HepG2 (cell line): ENCODE measurements at regions not wholly inside any gene's neighbourhood (a gene's known extent, or its start where the extent isn't known, plus 50 kb on each side); places are given as distances from the start of the nearest gene placed in this dataset.

Source experiments
- ATAC-seq: fragments of 200-7000 bp; cut with Tn5 transposase; 3 replicates; pipeline ENCODE4 v1.9.1; 2020; ENCODE audit warnings: mild to moderate bottlenecking, moderate library complexity
- BruUV-seq: library from RNA; stranded (reverse); fragments of 400-500 nt; replicated peaks from 2 replicates; lab custom pipeline; 2021; lab: Mats Ljungman, UMichigan
- CTCF ChIA-PET: fragments of 300-600 bp; formaldehyde crosslinking; extraction: SDS; loops from one replicate; lab custom pipeline; 2021; ENCODE audit warnings: low total read pairs, inconsistent platforms, low intra/inter-chr PET ratio; lab: Yijun Ruan, JAX
- POLR2A ChIA-PET: fragments of 350-600 bp; sonication (Branson Sonifier 250); formaldehyde crosslinking; loops from one replicate; lab custom pipeline; 2020; ENCODE audit warnings: antibody characterized with exemption, inconsistent platforms; lab: Yijun Ruan, JAX
- DNase-seq: peaks from one replicate; pipeline ENCODE4 v3.0.0-alpha.2; 2015; ENCODE audit warnings: low spot score
- FAIRE-seq: peaks from 3 replicates; lab custom pipeline; 2011; peaks lifted over from hg19 to GRCh38; lab: Jason Lieb, UNC
- H2AFZ ChIP-seq: one replicate; pipeline ENCODE4 v1.6.1; 2011; ENCODE audit warnings: low read length, inconsistent platforms
- H3K27ac ChIP-seq: fragments of 300-600 bp; 3 replicates; pipeline ENCODE4 v1.8.0; 2011; ENCODE audit warnings: mixed run types, mild to moderate bottlenecking, mixed read lengths, low read length, inconsistent platforms; ENCODE audit not compliant: insufficient read depth; ENCODE audit errors: extremely low read length
- H3K27me3 ChIP-seq, 2 experiments: fragments of 200-600 bp in 1 of 2; 2 replicates in 1 of 2; 3 replicates in 1 of 2; pipeline versions ENCODE4 v1.6.0 to v1.8.0; 2011; ENCODE audit warnings: low read length in 2 of 2, mild to moderate bottlenecking in 2 of 2, moderate library complexity in 2 of 2, inconsistent platforms in 1 of 2; ENCODE audit not compliant: insufficient read depth in 2 of 2, control insufficient read depth in 1 of 2
- H3K36me3 ChIP-seq, 2 experiments: fragments of 200-600 bp in 1 of 2; replicated peaks in 1 of 2; 2 replicates in 1 of 2; 3 replicates in 1 of 2; pipeline versions ENCODE4 v1.5.1 to v1.8.0; 2011; ENCODE audit warnings: low read length in 2 of 2, inconsistent platforms in 1 of 2; ENCODE audit not compliant: insufficient read depth in 2 of 2, control insufficient read depth in 1 of 2
- H3K4me1 ChIP-seq: 2 replicates; pipeline ENCODE4 v1.5.1; 2012; ENCODE audit warnings: low read length, inconsistent platforms; ENCODE audit not compliant: insufficient read depth
- H3K4me2 ChIP-seq: 2 replicates; pipeline ENCODE4 v1.6.0; 2011; ENCODE audit warnings: low read depth, low read length, inconsistent platforms
- H3K4me3 ChIP-seq, 3 experiments: fragments of 200-600 bp in 1 of 3; sonication (generic), shearing (Covaris generic) in 1 of 3; replicated peaks in 1 of 3; 2 replicates each; pipeline ENCODE4 v1.5.1; 2011 to 2016; ENCODE audit warnings: low read length in 3 of 3, inconsistent platforms in 2 of 3, low read depth in 2 of 3, mild to moderate bottlenecking in 2 of 3, control low read depth in 1 of 3, mixed read lengths in 1 of 3; ENCODE audit not compliant: insufficient read depth in 1 of 3
- H3K79me2 ChIP-seq: one replicate; pipeline ENCODE4 v1.6.1; 2011; ENCODE audit warnings: low read length, inconsistent platforms; ENCODE audit not compliant: insufficient read depth
- H3K9ac ChIP-seq: 2 replicates; pipeline ENCODE4 v1.6.0; 2011; ENCODE audit warnings: mild to moderate bottlenecking, low read depth, low read length, inconsistent platforms; ENCODE audit not compliant: insufficient read depth
- H3K9me3 ChIP-seq: 2 replicates; pipeline ENCODE4 v1.5.1; 2012; ENCODE audit warnings: mild to moderate bottlenecking, low read length
- H4K20me1 ChIP-seq: 2 replicates; pipeline ENCODE4 v1.6.0; 2011; ENCODE audit warnings: inconsistent platforms, mild to moderate bottlenecking, low read length, moderate library complexity; ENCODE audit not compliant: insufficient read depth
- HOXA9 ChIP-seq: sonication (generic); formaldehyde crosslinking; IDR thresholded peaks from 2 replicates; pipeline ENCODE4 v1.8.1; 2022; ENCODE audit warnings: missing genetic modification reagents, mild to moderate bottlenecking, moderate library complexity, borderline replicate concordance
- MAFG ChIP-seq: sonication (generic); formaldehyde crosslinking; IDR thresholded peaks from 2 replicates; pipeline ENCODE4 v1.5.1; 2020; ENCODE audit warnings: mild to moderate bottlenecking, missing genetic modification reagents
- MED8 ChIP-seq: sonication (generic); formaldehyde crosslinking; IDR thresholded peaks from 2 replicates; pipeline ENCODE4 v1.8.1; 2023; ENCODE audit warnings: mild to moderate bottlenecking, missing genetic modification reagents; ENCODE audit not compliant: insufficient replicate concordance
- SP4 ChIP-seq: sonication (generic); formaldehyde crosslinking; IDR thresholded peaks from 2 replicates; pipeline ENCODE4 v1.8.1; 2023; ENCODE audit warnings: mild to moderate bottlenecking, missing genetic modification reagents
- THRA ChIP-seq: sonication (generic); formaldehyde crosslinking; IDR thresholded peaks from 2 replicates; pipeline ENCODE4 v1.4.0; 2020; ENCODE audit warnings: missing genetic modification reagents, borderline replicate concordance
- ZBTB14 ChIP-seq: sonication (generic); formaldehyde crosslinking; IDR thresholded peaks from 2 replicates; pipeline ENCODE4 v1.4.0; 2020; ENCODE audit warnings: missing genetic modification reagents
- ZBTB37 ChIP-seq: sonication (generic); formaldehyde crosslinking; IDR thresholded peaks from 2 replicates; pipeline ENCODE4 v1.4.0; 2020; ENCODE audit warnings: mild to moderate bottlenecking, missing genetic modification reagents
- ZBTB4 ChIP-seq: sonication (generic); formaldehyde crosslinking; IDR thresholded peaks from 2 replicates; pipeline ENCODE4 v1.4.0; 2020; ENCODE audit warnings: missing genetic modification reagents, mild to moderate bottlenecking, borderline replicate concordance
- ZNF101 ChIP-seq: sonication (generic); formaldehyde crosslinking; IDR thresholded peaks from 2 replicates; pipeline ENCODE4 v1.4.0; 2020; ENCODE audit warnings: mild to moderate bottlenecking, low read depth, missing genetic modification reagents, borderline replicate concordance
- ZNF180 ChIP-seq: sonication (generic); formaldehyde crosslinking; IDR thresholded peaks from 2 replicates; pipeline ENCODE4 v1.4.0; 2020; ENCODE audit warnings: low read depth, missing genetic modification reagents, borderline replicate concordance
- ZNF607 ChIP-seq: sonication (generic); formaldehyde crosslinking; IDR thresholded peaks from 2 replicates; pipeline ENCODE4 v1.5.1; 2020; ENCODE audit warnings: missing genetic modification reagents, mild to moderate bottlenecking, borderline replicate concordance
- WGBS: methylation state at CpG from one replicate; pipeline ENCODE4 v1.1.6; 2017; ENCODE audit warnings: low lambda C conversion rate; 5-methylcytosine and 5-hydroxymethylcytosine counted together
- in situ Hi-C: cut with HindIII; loops from 2 replicates; pipeline ENCODE4 v1.10.0; 2017; ENCODE audit warnings: low pct_unique_long_range_greater_than_20kb; ENCODE audit not compliant: extremely low pct_ligation_motif_present
- intact Hi-C: fragments of 100-400 bp; cut with micrococcal nuclease; formaldehyde crosslinking; loops from one replicate; pipeline ENCODE4 v1.10.0; 2022; ENCODE audit not compliant: unreplicated experiment
- TF ChIP-seq, protein P1 (sequence below): sonication (generic); formaldehyde crosslinking; IDR thresholded peaks from 2 replicates; pipeline ENCODE4 v1.5.1; 2020; ENCODE audit warnings: mild to moderate bottlenecking, moderate library complexity, missing genetic modification reagents

DNA sequence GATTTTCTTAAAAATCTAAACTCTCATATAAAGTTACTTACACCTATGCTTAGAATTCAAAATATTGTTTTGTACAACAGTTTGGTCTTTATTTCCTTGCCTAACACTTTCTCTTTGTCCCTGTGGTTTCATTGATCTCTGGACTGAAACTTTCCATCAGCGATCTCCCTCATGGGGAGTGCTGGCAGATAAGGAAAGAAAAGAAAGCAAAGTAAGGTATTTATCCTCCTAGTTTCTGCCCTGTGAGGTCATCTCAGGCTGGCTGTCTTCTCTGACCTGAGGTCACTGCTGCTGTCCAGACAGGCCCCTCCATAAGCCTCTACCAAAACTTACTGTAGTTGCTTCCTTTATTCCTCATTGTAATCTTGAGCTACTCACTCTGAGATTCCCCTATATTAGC lies 57.9 kb upstream of the EPHA6 start:
- no peaks in the 10 kb centered on the region for H3K27me3 ChIP-seq
- BruUV-seq: no TSS peak
- intact Hi-C loops: no loop called here
- TF ChIP-seq, protein P1, sequence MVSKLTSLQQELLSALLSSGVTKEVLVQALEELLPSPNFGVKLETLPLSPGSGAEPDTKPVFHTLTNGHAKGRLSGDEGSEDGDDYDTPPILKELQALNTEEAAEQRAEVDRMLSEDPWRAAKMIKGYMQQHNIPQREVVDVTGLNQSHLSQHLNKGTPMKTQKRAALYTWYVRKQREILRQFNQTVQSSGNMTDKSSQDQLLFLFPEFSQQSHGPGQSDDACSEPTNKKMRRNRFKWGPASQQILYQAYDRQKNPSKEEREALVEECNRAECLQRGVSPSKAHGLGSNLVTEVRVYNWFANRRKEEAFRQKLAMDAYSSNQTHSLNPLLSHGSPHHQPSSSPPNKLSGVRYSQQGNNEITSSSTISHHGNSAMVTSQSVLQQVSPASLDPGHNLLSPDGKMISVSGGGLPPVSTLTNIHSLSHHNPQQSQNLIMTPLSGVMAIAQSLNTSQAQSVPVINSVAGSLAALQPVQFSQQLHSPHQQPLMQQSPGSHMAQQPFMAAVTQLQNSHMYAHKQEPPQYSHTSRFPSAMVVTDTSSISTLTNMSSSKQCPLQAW (CRISPR knock-in tag): no peak
- TF ChIP-seq SP4: no peak
- TF ChIP-seq ZNF607: no peak
- TF ChIP-seq ZNF180 (CRISPR knock-in tag): no peak
- no peak for TF ChIP-seq MAFG
- no peak for TF ChIP-seq ZBTB4
- TF ChIP-seq THRA (CRISPR knock-in tag): peak; percentile 84; the same call in 1 of the 2 replicates
- TF ChIP-seq ZNF101 (CRISPR knock-in tag): no peak
- TF ChIP-seq MED8 (CRISPR knock-in tag): no peak
- TF ChIP-seq HOXA9 (CRISPR knock-in tag): no peak
- TF ChIP-seq ZBTB14: no peak
- TF ChIP-seq ZBTB37 (CRISPR knock-in tag): no peak

More for the DNA sequence above, 57.9 kb upstream of the EPHA6 start:
- Histone ChIP-seq H3K79me2 (no peaks in the 10 kb centered on the region), H3K4me1 (peaks cover 14% of the 10 kb centered on the region), H3K4me3 (0 out of 6 replicates have a peak overlapping the region, but pooled peaks of 1 of the 3 experiments have one; percentile 1), H3K4me2 (peak overlapping the region; percentile 40), H3K9ac (no peak overlapping the region), H3K9me3 (no peaks in the 10 kb centered on the region), H4K20me1 (no peaks in the 10 kb centered on the region), H3K27ac (no peak overlapping the region), H2AFZ (no peak overlapping the region), H3K36me3 (no peaks in the 10 kb centered on the region)
- FAIRE-seq (peak; percentile 26), ATAC-seq (peak; percentile 85), DNase-seq (peak; percentile 18)
- in situ Hi-C loops: no loop called here
- WGBS: 0% methylated on average over 1 of the region's 1 CpG
- POLR2A ChIA-PET: no interaction called here
- CTCF ChIA-PET: no interaction called here
